ENCODE measurements at regions not wholly inside any gene's neighbourhood (a gene's known extent, or its start where the extent isn't known, plus 50 kb on each side); places are given as distances from the start of the nearest gene placed in this dataset.
"Not testable (repeated sequence)": the region's sequence is repeated elsewhere in the genome, so short reads cannot be mapped to it uniquely, and the experiment has no call there.

GRCh38 chr7:125462615-125463014 lies 533.0 kb upstream of the POT1 start:
- no peak for DNase-seq (ENCODE audit: low read depth)

- DNase-seq (ENCODE audit: low read depth): no peak
Measured at GRCh38 chr7:125459038-125459437, 529.4 kb upstream of the POT1 start.

- no peak for DNase-seq (ENCODE audit: low read depth)
Measured at GRCh38 chr7:125450749-125451148, 521.1 kb upstream of the POT1 start.

GRCh38 chr7:125445836-125446235 lies 516.2 kb upstream of the POT1 start:
- DNase-seq (ENCODE audit: low read depth): no peak

GRCh38 chr7:125444864-125445263 lies 515.2 kb upstream of the POT1 start:
- DNase-seq (ENCODE audit: low read depth): no peak

- DNase-seq (ENCODE audit: low read depth): no peak
Measured at GRCh38 chr7:125436220-125436619, 506.6 kb upstream of the POT1 start.

- DNase-seq (ENCODE audit: low read depth): no peak
Measured at GRCh38 chr7:125431349-125431748, 501.7 kb upstream of the POT1 start.

GRCh38 chr7:125430013-125430412 lies 500.4 kb upstream of the POT1 start:
- no peak for DNase-seq (ENCODE audit: low read depth)

GRCh38 chr7:125427676-125428075 lies 498.1 kb upstream of the POT1 start:
- no peak for DNase-seq (ENCODE audit: low read depth)

GRCh38 chr7:125425506-125425905 lies 495.9 kb upstream of the POT1 start:
- DNase-seq (ENCODE audit: low read depth): no peak

- DNase-seq (ENCODE audit: low read depth): no peak
Measured at GRCh38 chr7:125424721-125425120, 495.1 kb upstream of the POT1 start.

GRCh38 chr7:125423458-125424155 lies 494.0 kb upstream of the POT1 start:
- DNase-seq (ENCODE audit: low read depth): no peak

- not testable (repeated sequence) for DNase-seq (ENCODE audit: low read depth)
Measured at GRCh38 chr7:125421407-125421806, 491.8 kb upstream of the POT1 start.

- DNase-seq (ENCODE audit: low read depth): no peak
Measured at GRCh38 chr7:125412890-125413665, 483.5 kb upstream of the POT1 start.

- DNase-seq (ENCODE audit: low read depth): no peak
Measured at GRCh38 chr7:125409921-125410320, 480.3 kb upstream of the POT1 start.

- DNase-seq (ENCODE audit: low read depth): no peak
Measured at GRCh38 chr7:125406111-125406510, 476.5 kb upstream of the POT1 start.

GRCh38 chr7:125399408-125399807 lies 469.8 kb upstream of the POT1 start:
- DNase-seq (ENCODE audit: low read depth): no peak

- no peak for DNase-seq (ENCODE audit: low read depth)
Measured at GRCh38 chr7:125396466-125397151, 467.0 kb upstream of the POT1 start.

- no peak for DNase-seq (ENCODE audit: low read depth)
Measured at GRCh38 chr7:125391921-125392320, 462.3 kb upstream of the POT1 start.

- DNase-seq (ENCODE audit: low read depth): no peak
Measured at GRCh38 chr7:125390981-125391380, 461.4 kb upstream of the POT1 start.

- no peak for DNase-seq (ENCODE audit: low read depth)
Measured at GRCh38 chr7:125386211-125386610, 456.6 kb upstream of the POT1 start.

GRCh38 chr7:125383324-125383723 lies 453.7 kb upstream of the POT1 start:
- DNase-seq (ENCODE audit: low read depth): no peak

GRCh38 chr7:125382401-125382800 lies 452.8 kb upstream of the POT1 start:
- DNase-seq (ENCODE audit: low read depth): no peak

All from GM04504 (cell line).